ENCODE measurements at regions not wholly inside any gene's neighbourhood (a gene's known extent, or its start where the extent isn't known, plus 50 kb on each side); places are given as distances from the start of the nearest gene placed in this dataset.

GRCh38 chr20:22789676-22790075 is 205.3 kb upstream of the FOXA2 start:
- TF ChIP-seq USF2 (IDR thresholded peaks at IDR 0.05; ENCODE audit: low read depth, low read length) (no peak), POLR2A (IDR thresholded peaks at IDR 0.05; ENCODE audit: low read depth, low read length) (no peak), CTCF (conservative IDR thresholded peaks at IDR 0.05; ENCODE audit: low read depth, low read length) (no peak), RCOR1 (IDR thresholded peaks at IDR 0.05; ENCODE audit: insufficient replicate concordance, low read length) (no peak), RAD21 (IDR thresholded peaks at IDR 0.05; ENCODE audit: low read length) (no peak), SMC3 (IDR thresholded peaks at IDR 0.05; ENCODE audit: low read depth, low read length) (no peak), RFX5 (IDR thresholded peaks at IDR 0.05; ENCODE audit: low read depth, low read length) (no peak), ELK1 (IDR thresholded peaks at IDR 0.05; ENCODE audit: borderline replicate concordance, low read depth, low read length) (no peak), FOS (IDR thresholded peaks at IDR 0.05; ENCODE audit: low read depth, low read length) (no peak), CHD1 (IDR thresholded peaks at IDR 0.05; ENCODE audit: low read depth, low read length) (no peak), BHLHE40 (IDR thresholded peaks at IDR 0.05; ENCODE audit: low read depth, low read length) (no peak), MAFK (IDR thresholded peaks at IDR 0.05; ENCODE audit: low read depth, low read length) (no peak), NFE2L2 (IDR thresholded peaks at IDR 0.05; ENCODE audit: low read depth, low read length) (no peak)
